Stomach (tissue), 8 donors: ENCODE measurements at regions not wholly inside any gene's neighbourhood (a gene's known extent, or its start where the extent isn't known, plus 50 kb on each side); places are given as distances from the start of the nearest gene placed in this dataset.

ENCODE experiments used
- DNase-seq, 2 donors: peaks; one replicate each; pipeline versions ENCODE4 v3.0.0 to v3.0.0-alpha.2; 2013 to 2019
- H3K27ac ChIP-seq, 5 donors: fragments of 200-600 bp in 4 of 5; sonication (generic) in 4 of 5; one replicate each; pipeline ENCODE4 v1.5.1; 2013 to 2019; ENCODE audit warnings: mild to moderate bottlenecking in 1 of 5, moderate library complexity in 1 of 5
- H3K27me3 ChIP-seq, 3 donors: fragments of 200-600 bp; sonication (generic); one replicate each; pipeline ENCODE4 v1.5.1; 2017 to 2019; ENCODE audit warnings: mixed run types in 1 of 3
- H3K36me3 ChIP-seq, 4 donors: fragments of 200-600 bp; sonication (generic); 1 replicate in 3 of 4; 2 replicates in 1 of 4; pipeline ENCODE4 v1.5.1; 2016 to 2019
- H3K4me1 ChIP-seq, 4 donors: fragments of 200-600 bp; sonication (generic); one replicate each; pipeline ENCODE4 v1.5.1; 2016 to 2019
- H3K4me3 ChIP-seq, 4 donors: fragments of 200-600 bp; sonication (generic) in 3 of 4; one replicate each; pipeline ENCODE4 v1.5.1; 2016 to 2019; ENCODE audit warnings: mild to moderate bottlenecking in 1 of 4
- H3K9me3 ChIP-seq, 4 donors: fragments of 200-600 bp; sonication (generic); one replicate each; pipeline ENCODE4 v1.5.1; 2016 to 2019
- CTCF ChIP-seq, 7 experiments: fragments of 450-650 bp in 4 of 7; fragments of 200-600 bp in 3 of 7; sonication (generic) in 3 of 7; IDR thresholded peaks; one replicate each; pipeline ENCODE4 v1.5.1; 2016 to 2019; ENCODE audit warnings: antibody characterized with exemption in 7 of 7, control low read depth in 2 of 7, mild to moderate bottlenecking in 1 of 7
- EP300 ChIP-seq: sonication (generic); formaldehyde crosslinking; IDR thresholded peaks from one replicate; pipeline ENCODE4 v1.6.1; 2017; ENCODE audit warnings: antibody characterized with exemption
- POLR2A ChIP-seq, 4 donors: fragments of 450-650 bp; IDR thresholded peaks; one replicate each; pipeline ENCODE4 v1.6.1; 2016; ENCODE audit warnings: antibody characterized with exemption in 4 of 4, control low read depth in 2 of 4, mild to moderate bottlenecking in 1 of 4, moderate library complexity in 1 of 4
- POLR2AphosphoS5 ChIP-seq, 3 donors: sonication (generic); formaldehyde crosslinking; IDR thresholded peaks; one replicate each; pipeline ENCODE4 v1.6.1; 2016; ENCODE audit warnings: antibody characterized with exemption in 3 of 3
- WGBS, 5 donors: extraction: QIAGEN DNeasy Blood & Tissue Kit in 3 of 5; methylation state at CpG; one replicate each; pipeline versions ENCODE4 v1.1.5 to v1.1.7; 2013 to 2018; 5-methylcytosine and 5-hydroxymethylcytosine counted together
- intact Hi-C: fragments of 100-400 bp; cut with DNase I; formaldehyde crosslinking; loops from one replicate; pipeline ENCODE4 v1.15.1; 2023; ENCODE audit warnings: low total_unique reads
- donor health status: healthy with polysubstance abuse.
- donor health status: Bipolar disorder and iron deficiency.
- donor health status: healthy.

DNA sequence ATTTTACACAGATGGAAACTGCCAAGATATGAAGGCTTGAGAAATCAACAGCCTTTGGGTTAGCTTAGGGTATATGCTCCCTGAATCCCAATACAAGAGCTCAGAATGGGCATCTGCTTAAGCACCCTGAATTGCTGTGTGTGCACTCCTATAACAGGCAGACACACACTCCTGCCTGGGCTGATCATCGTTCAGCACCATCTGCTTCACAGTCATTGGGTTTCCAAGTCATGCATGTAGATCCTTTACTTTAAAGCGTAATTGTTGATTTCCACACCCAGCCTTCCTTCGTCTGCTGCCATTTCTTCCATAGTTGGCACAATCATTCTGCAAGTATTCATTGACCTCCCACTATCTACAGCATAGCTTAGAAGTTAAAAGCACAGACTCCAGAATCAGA lies 263.5 kb downstream of the CBLN4 start:
- no peaks in the 10 kb centered on the region for H3K4me1 ChIP-seq
- no peaks in the 10 kb centered on the region for H3K36me3 ChIP-seq
- H3K27me3 ChIP-seq: no peaks in the 10 kb centered on the region
- no peak for DNase-seq
- H3K27ac ChIP-seq: no peak overlapping the region
- intact Hi-C loops: no loop called here
- no peak overlapping the region for H3K4me3 ChIP-seq
- WGBS, 5 donors: 91 to 95% (median 92%) methylated on average over 3 of the region's 3 CpGs
- TF ChIP-seq POLR2A (IDR thresholded peaks at IDR 0.05) (no peak), POLR2AphosphoS5 (IDR thresholded peaks at IDR 0.05) (no peak), CTCF (IDR thresholded peaks at IDR 0.05) (no peak), EP300 (no peak)
- H3K9me3 ChIP-seq: peaks cover 0 to 5% (median 0%) of the 10 kb centered on the region in 4 donors

DNA sequence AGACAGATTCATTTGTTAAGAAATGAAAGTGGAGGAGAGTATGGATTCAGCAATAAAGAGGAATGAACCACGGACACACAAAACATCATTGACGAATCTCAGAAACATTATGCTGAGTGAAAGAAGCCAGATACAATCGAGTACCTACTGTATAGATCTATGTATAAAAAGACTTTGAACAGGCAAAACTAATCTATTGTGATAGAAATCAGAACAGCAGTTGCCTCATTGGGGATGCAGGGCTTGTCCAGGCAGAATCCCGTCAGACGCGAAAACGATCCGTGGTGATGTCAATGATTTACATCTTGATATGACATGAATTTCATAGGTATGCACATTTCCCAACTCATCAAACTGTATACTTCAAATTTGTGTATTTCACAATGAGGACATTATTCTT lies 265.2 kb downstream of the CBLN4 start:
- Histone ChIP-seq H3K27ac (no peak overlapping the region), H3K4me3 (no peak overlapping the region), H3K9me3 (peaks cover 0 to 9% (median 0%) of the 10 kb centered on the region in 4 donors), H3K27me3 (no peaks in the 10 kb centered on the region), H3K36me3 (no peaks in the 10 kb centered on the region), H3K4me1 (no peaks in the 10 kb centered on the region)
- WGBS, 5 donors: 84 to 90% (median 88%) methylated on average over 8 of the region's 8 CpGs
- no peak for DNase-seq
- intact Hi-C loops: no loop called here
- no peak for TF ChIP-seq POLR2A (IDR thresholded peaks at IDR 0.05)
- no peak for TF ChIP-seq POLR2AphosphoS5 (IDR thresholded peaks at IDR 0.05)
- TF ChIP-seq EP300: no peak
- TF ChIP-seq CTCF (IDR thresholded peaks at IDR 0.05): no peak

GRCh38 chr20:55730321-55730720 lies 275.0 kb downstream of the CBLN4 start:
- no peak for DNase-seq
- Histone ChIP-seq H3K27me3 (no peaks in the 10 kb centered on the region), H3K4me1 (no peaks in the 10 kb centered on the region), H3K27ac (no peak overlapping the region), H3K4me3 (no peak overlapping the region), H3K36me3 (no peaks in the 10 kb centered on the region), H3K9me3 (peaks cover 0 to 8% (median 0%) of the 10 kb centered on the region in 4 donors)
- no peak for TF ChIP-seq POLR2AphosphoS5 (IDR thresholded peaks at IDR 0.05)
- TF ChIP-seq POLR2A (IDR thresholded peaks at IDR 0.05): no peak
- TF ChIP-seq EP300: no peak
- intact Hi-C loops: no loop called here
- 53 to 66% (median 57%) methylated on average over 4 of the region's 4 CpGs for WGBS, 5 donors

DNA sequence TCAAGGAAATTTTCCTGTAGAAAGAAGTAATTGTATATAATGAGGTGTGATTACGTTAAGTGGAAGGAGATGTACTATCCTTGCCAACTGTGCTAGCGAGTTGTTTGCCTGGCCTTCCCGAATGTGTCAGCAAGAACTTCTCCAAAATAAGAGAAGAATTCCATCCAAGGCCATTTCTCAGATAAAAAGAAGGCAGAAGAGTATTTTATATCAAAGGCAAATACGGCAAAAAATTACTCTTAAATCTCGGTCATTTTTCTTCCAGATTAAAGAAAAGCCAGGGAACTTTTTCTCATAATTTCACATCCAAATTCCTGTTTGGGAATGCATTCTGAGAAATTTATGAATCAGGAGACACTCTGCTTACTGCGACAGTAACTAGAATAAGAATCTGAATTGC lies 290.6 kb downstream of the CBLN4 start:
- intact Hi-C loops: no loop called here
- 61 to 90% (median 74%) methylated on average over 6 of the region's 6 CpGs for WGBS, 5 donors
- Histone ChIP-seq H3K27ac (no peak overlapping the region), H3K4me3 (no peak overlapping the region), H3K4me1 (no peaks in the 10 kb centered on the region), H3K36me3 (no peaks in the 10 kb centered on the region), H3K9me3 (peaks cover 0 to 8% (median 5%) of the 10 kb centered on the region in 4 donors), H3K27me3 (no peaks in the 10 kb centered on the region)
- no peak for TF ChIP-seq EP300
- no peak for TF ChIP-seq CTCF (IDR thresholded peaks at IDR 0.05)
- TF ChIP-seq POLR2A (IDR thresholded peaks at IDR 0.05): no peak
- TF ChIP-seq POLR2AphosphoS5 (IDR thresholded peaks at IDR 0.05): no peak
- no peak for DNase-seq

- intact Hi-C loops: no loop called here
- H3K36me3 ChIP-seq: no peaks in the 10 kb centered on the region
- H3K4me1 ChIP-seq: no peaks in the 10 kb centered on the region
- TF ChIP-seq EP300: no peak
- TF ChIP-seq CTCF (IDR thresholded peaks at IDR 0.05): no peak
- TF ChIP-seq POLR2A (IDR thresholded peaks at IDR 0.05): no peak
- no peak for TF ChIP-seq POLR2AphosphoS5 (IDR thresholded peaks at IDR 0.05)
- DNase-seq: no peak
- no peaks in the 10 kb centered on the region for H3K27me3 ChIP-seq
- H3K9me3 ChIP-seq: peaks cover 0 to 11% (median 6%) of the 10 kb centered on the region in 4 donors
- no peak overlapping the region for H3K27ac ChIP-seq
- no peak overlapping the region for H3K4me3 ChIP-seq
Observed at GRCh38 chr20:55714082-55714481, 291.2 kb downstream of the CBLN4 start.
